K562 (cell line): ENCODE measurements at regions not wholly inside any gene's neighbourhood (a gene's known extent, or its start where the extent isn't known, plus 50 kb on each side); places are given as distances from the start of the nearest gene placed in this dataset.

Source experiments
- ATAC-seq: fragments of 200-7000 bp; cut with Tn5 transposase; 3 replicates; pipeline ENCODE4 v1.9.1; 2020; ENCODE audit warnings: moderate library complexity
- BruUV-seq: library from RNA; stranded (reverse); fragments of 400-500 nt; replicated peaks from 2 replicates; lab custom pipeline; 2021; lab: Mats Ljungman, UMichigan
- CTCF ChIA-PET: fragments of 300-600 bp; formaldehyde crosslinking; extraction: SDS; loops from one replicate; lab custom pipeline; 2021; ENCODE audit warnings: low intra/inter-chr PET ratio; lab: Yijun Ruan, JAX
- POLR2A ChIA-PET: fragments of 300-600, 350-650 bp; sonication (Branson Sonifier 250); formaldehyde crosslinking; extraction: SDS; loops from one replicate; lab custom pipeline; 2021; ENCODE audit warnings: antibody characterized with exemption, inconsistent platforms; lab: Yijun Ruan, JAX
- DNase-seq, 4 experiments: peaks; one replicate each; pipeline versions ENCODE4 v3.0.0 to v3.0.0-alpha.2; 2011 to 2018; ENCODE audit warnings: low spot score in 3 of 4, mixed read lengths in 3 of 4; ENCODE audit errors: extremely low read depth in 1 of 4
- FAIRE-seq: peaks from 2 replicates; lab custom pipeline; 2011; peaks lifted over from hg19 to GRCh38; lab: Jason Lieb, UNC
- H2AFZ ChIP-seq: 2 replicates; pipeline ENCODE4 v1.6.0; 2011; ENCODE audit warnings: low read depth, low read length, control low read depth, inconsistent platforms
- H3K27ac ChIP-seq: fragments of 200-600 bp; 3 replicates; pipeline ENCODE4 v1.8.0; 2011; ENCODE audit warnings: low read depth, mild to moderate bottlenecking, control low read depth, inconsistent platforms, low read length, moderate library complexity, mixed read lengths; ENCODE audit errors: extremely low read depth
- H3K27me3 ChIP-seq, 2 experiments: fragments of 300-600 bp in 1 of 2; 2 replicates in 1 of 2; 3 replicates in 1 of 2; pipeline versions ENCODE4 v1.6.0 to v1.8.0; 2011; ENCODE audit warnings: inconsistent platforms in 2 of 2, low read length in 2 of 2, mild to moderate bottlenecking in 1 of 2, mixed read lengths in 1 of 2, moderate library complexity in 1 of 2; ENCODE audit not compliant: control insufficient read depth in 2 of 2, insufficient read depth in 2 of 2
- H3K36me3 ChIP-seq: fragments of 300-600 bp; 3 replicates; pipeline ENCODE4 v1.8.0; 2011; ENCODE audit warnings: mild to moderate bottlenecking, low read length, inconsistent platforms; ENCODE audit not compliant: control insufficient read depth, insufficient read depth
- H3K4me1 ChIP-seq, 2 experiments: fragments of 200-600 bp in 1 of 2; replicated peaks in 1 of 2; 2 replicates in 1 of 2; 3 replicates in 1 of 2; pipeline versions ENCODE4 v1.5.1 to v1.8.0; 2011; ENCODE audit warnings: inconsistent platforms in 2 of 2, low read length in 2 of 2, mild to moderate bottlenecking in 1 of 2, mixed read lengths in 1 of 2, moderate library complexity in 1 of 2; ENCODE audit not compliant: control insufficient read depth in 2 of 2, insufficient read depth in 2 of 2
- H3K4me2 ChIP-seq: 2 replicates; pipeline ENCODE4 v1.6.1; 2011; ENCODE audit warnings: low read length, control low read depth, inconsistent platforms, mixed read lengths; ENCODE audit not compliant: insufficient read depth
- H3K4me3 ChIP-seq: fragments of 200-600 bp; sonication (generic), shearing (Covaris generic); 2 replicates; pipeline ENCODE4 v1.5.1; 2016; ENCODE audit warnings: control low read depth, inconsistent platforms
- H3K79me2 ChIP-seq: fragments of 200-600 bp; 3 replicates; pipeline ENCODE4 v1.8.0; 2011; ENCODE audit warnings: low read length, inconsistent platforms; ENCODE audit not compliant: control insufficient read depth, insufficient read depth
- H3K9ac ChIP-seq, 2 experiments: 2 replicates each; pipeline versions ENCODE4 v1.6.0 to v1.6.1; 2011; ENCODE audit warnings: low read depth in 2 of 2, low read length in 2 of 2, control low read depth in 1 of 2, inconsistent platforms in 1 of 2, mild to moderate bottlenecking in 1 of 2, mixed read lengths in 1 of 2; ENCODE audit not compliant: insufficient read depth in 1 of 2
- H3K9me1 ChIP-seq: one replicate; pipeline ENCODE4 v1.6.0; 2011; ENCODE audit warnings: inconsistent platforms, mild to moderate bottlenecking, low read length, moderate library complexity; ENCODE audit not compliant: control insufficient read depth, insufficient read depth
- H3K9me3 ChIP-seq: replicated peaks from 2 replicates; pipeline ENCODE4 v1.5.1; 2011; ENCODE audit warnings: low read depth, low read length, inconsistent platforms; ENCODE audit not compliant: control insufficient read depth, insufficient read depth
- H4K20me1 ChIP-seq: replicated peaks from 2 replicates; pipeline ENCODE4 v1.6.1; 2011; ENCODE audit warnings: low read length, inconsistent platforms, mixed read lengths; ENCODE audit not compliant: control insufficient read depth, insufficient read depth
- CCNT2 ChIP-seq: IDR thresholded peaks from 2 replicates; pipeline ENCODE4 v1.6.1; 2011; ENCODE audit warnings: borderline replicate concordance, low read depth, mild to moderate bottlenecking, moderate library complexity, mixed read lengths, low read length; ENCODE audit not compliant: insufficient read length; ENCODE audit errors: extremely low read depth
- CEBPB ChIP-seq: fragments of 450-650 bp; IDR thresholded peaks from 2 replicates; pipeline ENCODE4 v1.6.1; 2016; ENCODE audit warnings: missing genetic modification characterization, missing compliant biosample characterization
- DNMT1 ChIP-seq: fragments of 450-650 bp; IDR thresholded peaks from 2 replicates; pipeline ENCODE4 v1.6.1; 2016; ENCODE audit warnings: antibody characterized with exemption, mild to moderate bottlenecking
- FOXJ3 ChIP-seq: sonication (generic); formaldehyde crosslinking; IDR thresholded peaks from 2 replicates; pipeline ENCODE4 v1.4.0; 2020; ENCODE audit warnings: mild to moderate bottlenecking, missing genetic modification reagents
- HDGF ChIP-seq: fragments of 450-650 bp; IDR thresholded peaks from 2 replicates; pipeline ENCODE4 v1.6.1; 2016
- NR2C2 ChIP-seq, 2 experiments: fragments of 200-800 bp in 1 of 2; sonication (Bioruptor generic) in 1 of 2; sonication (generic) in 1 of 2; formaldehyde crosslinking in 1 of 2; IDR thresholded peaks; 2 replicates each; pipeline versions ENCODE4 v1.6.1 to v1.8.0; 2016 to 2022; ENCODE audit warnings: mild to moderate bottlenecking in 1 of 2, missing compliant biosample characterization in 1 of 2, missing genetic modification characterization in 1 of 2, missing genetic modification reagents in 1 of 2
- PHF8 ChIP-seq: fragments of 200-600 bp; sonication (generic); IDR thresholded peaks from 2 replicates; pipeline ENCODE4 v1.6.1; 2012; ENCODE audit warnings: mixed run types, mild to moderate bottlenecking, inconsistent platforms, low read length, moderate library complexity, borderline replicate concordance
- POLR3A ChIP-seq: IDR thresholded peaks from 2 replicates; pipeline ENCODE4 v1.6.1; 2011; ENCODE audit warnings: borderline replicate concordance, mild to moderate bottlenecking, moderate library complexity; ENCODE audit not compliant: insufficient read length, insufficient read depth; ENCODE audit errors: extremely low read depth
- RAD21 ChIP-seq, 2 experiments: fragments of 250-450 bp in 1 of 2; fragments of 450-650 bp in 1 of 2; sonication (Bioruptor Pico) in 1 of 2; formaldehyde crosslinking in 1 of 2; IDR thresholded peaks in 1 of 2; conservative IDR thresholded peaks in 1 of 2; 2 replicates each; pipeline versions ENCODE4 v1.4.0 to v1.8.0; 2020 to 2022; ENCODE audit warnings: mild to moderate bottlenecking in 2 of 2, moderate library complexity in 1 of 2
- RBM14 ChIP-seq: fragments of 200-400 bp; formaldehyde crosslinking; IDR thresholded peaks from 2 replicates; pipeline ENCODE4 v1.6.1; 2018; ENCODE audit warnings: low read depth, mild to moderate bottlenecking, low read length, moderate library complexity, borderline replicate concordance; ENCODE audit not compliant: insufficient read depth
- SIRT6 ChIP-seq: IDR thresholded peaks from one replicate; pipeline ENCODE4 v1.6.1; 2012; ENCODE audit warnings: low read depth, mild to moderate bottlenecking, control low read depth, inconsistent platforms, low read length, moderate library complexity
- SIX5 ChIP-seq, 2 experiments: IDR thresholded peaks; 2 replicates each; pipeline ENCODE4 v1.6.1; 2011; ENCODE audit warnings: low read length in 2 of 2, borderline replicate concordance in 1 of 2, low read depth in 1 of 2, mild to moderate bottlenecking in 1 of 2, moderate library complexity in 1 of 2; ENCODE audit not compliant: insufficient read depth in 1 of 2
- ZNF184 ChIP-seq: sonication (generic); formaldehyde crosslinking; IDR thresholded peaks from 2 replicates; pipeline ENCODE4 v1.5.0; 2020; ENCODE audit warnings: missing genetic modification reagents
- WGBS: fragments of 100-300 bp; shearing (Covaris generic); methylation state at CpG from one replicate; pipeline ENCODE4 v1.1.6; 2016; ENCODE audit warnings: low coverage, mixed read lengths; ENCODE audit not compliant: insufficient coverage; ENCODE audit errors: missing lambda C conversion rate; 5-methylcytosine and 5-hydroxymethylcytosine counted together
- in situ Hi-C: fragments of 300-500 bp; cut with MboI; formaldehyde crosslinking; loops from 4 replicates; pipeline ENCODE4 v1.15.0; 2018; ENCODE audit warnings: inconsistent platforms, mixed read lengths
- intact Hi-C: fragments of 100-400 bp; cut with micrococcal nuclease; formaldehyde crosslinking; loops from 2 replicates; pipeline ENCODE4 v1.14.2; 2022
- TF ChIP-seq, protein P1 (sequence below): IDR thresholded peaks from 2 replicates; pipeline ENCODE4 v1.6.1; 2016; ENCODE audit warnings: missing genetic modification characterization, missing compliant biosample characterization
- TF ChIP-seq, protein P2 (sequence below): sonication (generic); formaldehyde crosslinking; IDR thresholded peaks from 2 replicates; pipeline ENCODE4 v1.8.0; 2023; ENCODE audit warnings: mild to moderate bottlenecking, missing genetic modification reagents

DNA sequence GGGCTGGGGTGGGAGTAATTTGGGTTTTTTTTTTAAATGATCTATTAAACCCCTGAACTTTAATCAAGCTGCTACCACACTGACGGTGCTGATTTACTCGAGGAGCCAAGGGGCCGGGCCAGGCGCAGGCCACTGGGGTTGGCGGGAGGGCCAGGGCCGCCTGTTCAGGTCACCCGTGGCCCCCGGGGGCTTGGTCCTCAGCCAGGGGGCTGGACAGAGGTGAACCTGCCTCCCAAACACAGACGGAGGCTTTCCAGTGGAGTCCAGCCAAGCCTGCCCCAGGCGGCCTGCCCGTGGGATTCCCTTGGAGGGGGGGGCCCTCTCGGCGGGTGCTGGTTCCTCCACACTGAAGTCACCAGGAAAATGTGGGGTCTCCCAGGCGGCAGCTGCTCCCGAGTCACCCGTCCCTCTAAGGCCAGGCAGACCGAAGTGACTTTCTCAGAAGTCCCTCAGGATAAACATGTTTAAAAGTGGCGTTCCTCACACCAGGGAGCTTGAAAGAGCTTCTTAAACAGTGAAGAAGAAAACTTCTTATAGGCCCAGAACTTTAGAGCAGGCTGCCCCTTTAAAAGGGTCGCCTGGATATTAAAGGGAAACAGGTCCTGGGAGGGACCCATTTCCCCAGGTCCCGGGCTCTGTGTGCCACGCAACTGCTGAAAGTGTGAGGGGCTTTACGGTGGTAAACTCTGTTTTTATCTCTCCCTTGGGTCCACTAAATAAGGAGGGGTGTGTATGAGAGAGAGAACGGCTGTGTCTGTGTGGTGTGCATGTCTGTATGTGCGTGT lies 167.2 kb upstream of the GSC start:
- TF ChIP-seq RAD21 (CRISPR knock-in tag; conservative IDR thresholded peaks at IDR 0.05 in 1 of 2, IDR thresholded peaks at IDR 0.05 in 1 of 2) (no peak), FOXJ3 (CRISPR knock-in tag) (no peak), NR2C2 (CRISPR knock-in tag; IDR thresholded peaks at IDR 0.05) (no peak), NR2C2 (tag; IDR thresholded peaks at IDR 0.05) (no peak), DNMT1 (no peak), PHF8 (no peak), HDGF (no peak), SIRT6 (no peak), ZNF184 (CRISPR knock-in tag) (no peak), CEBPB (no peak), SIX5 (IDR thresholded peaks at IDR 0.05; ENCODE audit: borderline replicate concordance in 1 of 2, insufficient read depth in 1 of 2, low read depth in 1 of 2, low read length in 2 of 2) (no peak), POLR3A (no peak), CCNT2 (no peak), RBM14 (no peak)
- TF ChIP-seq, protein P1, sequence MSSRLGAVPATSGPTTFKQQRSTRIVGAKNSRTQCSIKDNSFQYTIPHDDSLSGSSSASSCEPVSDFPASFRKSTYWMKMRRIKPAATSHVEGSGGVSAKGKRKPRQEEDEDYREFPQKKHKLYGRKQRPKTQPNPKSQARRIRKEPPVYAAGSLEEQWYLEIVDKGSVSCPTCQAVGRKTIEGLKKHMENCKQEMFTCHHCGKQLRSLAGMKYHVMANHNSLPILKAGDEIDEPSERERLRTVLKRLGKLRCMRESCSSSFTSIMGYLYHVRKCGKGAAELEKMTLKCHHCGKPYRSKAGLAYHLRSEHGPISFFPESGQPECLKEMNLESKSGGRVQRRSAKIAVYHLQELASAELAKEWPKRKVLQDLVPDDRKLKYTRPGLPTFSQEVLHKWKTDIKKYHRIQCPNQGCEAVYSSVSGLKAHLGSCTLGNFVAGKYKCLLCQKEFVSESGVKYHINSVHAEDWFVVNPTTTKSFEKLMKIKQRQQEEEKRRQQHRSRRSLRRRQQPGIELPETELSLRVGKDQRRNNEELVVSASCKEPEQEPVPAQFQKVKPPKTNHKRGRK (tag), result no peak
- TF ChIP-seq, protein P2, sequence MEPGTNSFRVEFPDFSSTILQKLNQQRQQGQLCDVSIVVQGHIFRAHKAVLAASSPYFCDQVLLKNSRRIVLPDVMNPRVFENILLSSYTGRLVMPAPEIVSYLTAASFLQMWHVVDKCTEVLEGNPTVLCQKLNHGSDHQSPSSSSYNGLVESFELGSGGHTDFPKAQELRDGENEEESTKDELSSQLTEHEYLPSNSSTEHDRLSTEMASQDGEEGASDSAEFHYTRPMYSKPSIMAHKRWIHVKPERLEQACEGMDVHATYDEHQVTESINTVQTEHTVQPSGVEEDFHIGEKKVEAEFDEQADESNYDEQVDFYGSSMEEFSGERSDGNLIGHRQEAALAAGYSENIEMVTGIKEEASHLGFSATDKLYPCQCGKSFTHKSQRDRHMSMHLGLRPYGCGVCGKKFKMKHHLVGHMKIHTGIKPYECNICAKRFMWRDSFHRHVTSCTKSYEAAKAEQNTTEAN (CRISPR knock-in tag), result no peak
- no TSS peak for BruUV-seq
- WGBS, result 0% methylated on average over 12 of the region's 24 CpGs
- Histone ChIP-seq H3K27ac (no peak overlapping the region), H2AFZ (no peak overlapping the region), H3K4me2 (no peak overlapping the region), H3K9me3 (no peaks in the 10 kb centered on the region), H4K20me1 (no peaks in the 10 kb centered on the region), H3K79me2 (no peaks in the 10 kb centered on the region), H3K36me3 (no peaks in the 10 kb centered on the region), H3K9ac (no peak overlapping the region), H3K27me3 (peaks cover 0 to 29% of the 10 kb centered on the region in 2 experiments; a peak in 2 of 5 replicates), H3K4me1 (no peaks in the 10 kb centered on the region), H3K9me1 (no peaks in the 10 kb centered on the region), H3K4me3 (no peak overlapping the region)
- FAIRE-seq (no peak), DNase-seq (no peak), ATAC-seq (no peak)
- ChIA-PET POLR2A (no interaction called here), CTCF (no interaction called here)
- intact Hi-C loops, result no loop called here
- in situ Hi-C loops, result no loop called here
